Activated CD8-positive, alpha-beta T cell treated with anti-CD3 and anti-CD28 coated beads for 36 hours (primary cell): ENCODE measurements at regions not wholly inside any gene's neighbourhood (a gene's known extent, or its start where the extent isn't known, plus 50 kb on each side); places are given as distances from the start of the nearest gene placed in this dataset.

Experiments used
- ATAC-seq: fragments of 200-7000 bp; cut with Tn5 transposase; one replicate; pipeline ENCODE4 v1.10.0; 2021; ENCODE audit warnings: mild to moderate bottlenecking, moderate library complexity
- CTCF ChIA-PET: fragments of 350-600 bp; sonication (Branson Sonifier 250); formaldehyde crosslinking; loops from one replicate; lab custom pipeline; 2021; ENCODE audit warnings: antibody characterized with exemption; lab: Charles Lee
- POLR2A ChIA-PET: fragments of 350-600 bp; sonication (Branson Sonifier 250); formaldehyde crosslinking; loops from one replicate; lab custom pipeline; 2021; ENCODE audit warnings: antibody characterized with exemption; lab: Charles Lee
- DNase-seq: peaks from one replicate; pipeline ENCODE4 v3.0.0-alpha.2; 2020
- H3K27ac Mint-ChIP-seq: one replicate; pipeline ENCODE4 v1.8.0; 2021; ENCODE audit warnings: mild to moderate bottlenecking, mixed read lengths
- H3K27me3 Mint-ChIP-seq: one replicate; pipeline ENCODE4 v1.8.0; 2021; ENCODE audit warnings: mixed read lengths
- H3K36me3 Mint-ChIP-seq: one replicate; pipeline ENCODE4 v1.8.0; 2021; ENCODE audit warnings: low read depth, mixed read lengths
- H3K4me1 Mint-ChIP-seq: one replicate; pipeline ENCODE4 v1.8.0; 2021; ENCODE audit warnings: low read depth, mixed read lengths
- H3K4me3 Mint-ChIP-seq: one replicate; pipeline ENCODE4 v1.8.0; 2021; ENCODE audit warnings: mild to moderate bottlenecking, moderate library complexity, mixed read lengths
- H3K9me3 Mint-ChIP-seq: one replicate; pipeline ENCODE4 v1.8.0; 2021; ENCODE audit warnings: mixed read lengths
- CTCF ChIP-seq: fragments of 200-600 bp; IDR thresholded peaks from one replicate; pipeline ENCODE4 v1.8.0; 2022; ENCODE audit warnings: antibody characterized with exemption, mild to moderate bottlenecking
- intact Hi-C: fragments of 100-400 bp; cut with micrococcal nuclease; formaldehyde crosslinking; loops from one replicate; pipeline ENCODE4 v1.10.0; 2022

GRCh38 chr7:24517166-24517565, 56.1 kb upstream of the PALS2 start:
- ChIA-PET POLR2A (no interaction called here), CTCF (no interaction called here)
- Mint-ChIP-seq H3K4me1 (no peaks in the 10 kb centered on the region), H3K4me3 (no peak overlapping the region), H3K27me3 (peaks cover 6% of the 10 kb centered on the region), H3K36me3 (no peaks in the 10 kb centered on the region), H3K27ac (no peak overlapping the region), H3K9me3 (no peaks in the 10 kb centered on the region)
- DNase-seq (no peak), ATAC-seq (no peak)
- TF ChIP-seq CTCF = no peak
- intact Hi-C loops = no loop called here

- DNase-seq (no peak), ATAC-seq (no peak)
- Mint-ChIP-seq H3K9me3 (no peaks in the 10 kb centered on the region), H3K36me3 (no peaks in the 10 kb centered on the region), H3K4me3 (no peak overlapping the region), H3K27ac (no peak overlapping the region), H3K4me1 (no peaks in the 10 kb centered on the region), H3K27me3 (peaks cover 12% of the 10 kb centered on the region)
- POLR2A ChIA-PET = no interaction called here
- TF ChIP-seq CTCF = no peak
- CTCF ChIA-PET = no interaction called here
- intact Hi-C loops = no loop called here
These were observed 51.2 kb upstream of the PALS2 start for GRCh38 chr7:24521917-24522623.
